BE2C (cell line): ENCODE measurements at regions not wholly inside any gene's neighbourhood (a gene's known extent, or its start where the extent isn't known, plus 50 kb on each side); places are given as distances from the start of the nearest gene placed in this dataset.

Source experiments
- DNase-seq: peaks from one replicate; pipeline ENCODE4 v3.0.0-alpha.2; 2020
- H3K27me3 ChIP-seq: fragments of 250-450 bp; sonication (Bioruptor Pico); 2 replicates; pipeline ENCODE4 v1.5.1; 2020; ENCODE audit warnings: mild to moderate bottlenecking
- H3K36me3 ChIP-seq: fragments of 250-450 bp; sonication (Bioruptor Pico); 2 replicates; pipeline ENCODE4 v1.5.1; 2020; ENCODE audit warnings: mild to moderate bottlenecking
- H3K4me1 ChIP-seq: fragments of 250-450 bp; sonication (Bioruptor Pico); 2 replicates; pipeline ENCODE4 v1.5.1; 2020
- H3K4me3 ChIP-seq: 2 replicates; pipeline ENCODE4 v1.5.1; 2011; ENCODE audit warnings: low read depth, low read length
- H3K9me3 ChIP-seq: fragments of 250-450 bp; sonication (Bioruptor Pico); 2 replicates; pipeline ENCODE4 v1.5.1; 2020
- TF ChIP-seq, protein P1 (sequence below): IDR thresholded peaks from 2 replicates; pipeline ENCODE4 v1.5.1; 2012; ENCODE audit warnings: mild to moderate bottlenecking, low read depth, low read length

DNA sequence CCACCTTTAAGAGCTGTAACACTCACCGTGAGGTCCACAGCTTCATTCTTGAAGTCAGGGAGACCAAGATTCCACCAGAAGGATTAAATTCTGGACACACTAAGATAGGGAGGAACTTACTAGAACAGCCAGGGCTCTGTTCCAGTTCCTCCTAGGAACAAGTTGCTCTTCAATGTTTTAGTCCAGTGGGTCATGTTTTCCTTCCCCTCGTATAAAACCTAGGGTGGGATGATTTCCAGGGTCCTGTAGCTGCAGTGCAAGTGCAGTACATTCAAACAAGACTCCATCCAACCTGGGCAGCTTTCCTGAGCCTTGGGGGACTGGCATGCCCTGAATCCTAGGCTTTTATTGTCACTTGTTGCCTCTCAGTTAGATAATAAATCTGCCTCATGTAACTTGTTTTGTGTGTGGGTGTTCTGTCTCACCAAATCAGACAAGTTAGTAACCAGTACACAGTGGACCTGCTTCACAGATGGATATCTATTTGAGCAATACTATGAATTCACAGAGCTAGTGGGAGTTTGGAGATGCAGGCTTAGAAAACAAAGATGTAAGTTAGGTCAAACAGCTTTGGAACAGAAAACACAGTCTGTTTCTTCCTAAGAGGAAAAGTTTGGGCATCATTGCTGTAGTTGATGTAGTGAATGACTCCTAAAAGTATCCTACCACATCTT lies 405.6 kb downstream of the GABRG2 start:
- no peaks in the 10 kb centered on the region for H3K9me3 ChIP-seq
- DNase-seq = no peak

DNA sequence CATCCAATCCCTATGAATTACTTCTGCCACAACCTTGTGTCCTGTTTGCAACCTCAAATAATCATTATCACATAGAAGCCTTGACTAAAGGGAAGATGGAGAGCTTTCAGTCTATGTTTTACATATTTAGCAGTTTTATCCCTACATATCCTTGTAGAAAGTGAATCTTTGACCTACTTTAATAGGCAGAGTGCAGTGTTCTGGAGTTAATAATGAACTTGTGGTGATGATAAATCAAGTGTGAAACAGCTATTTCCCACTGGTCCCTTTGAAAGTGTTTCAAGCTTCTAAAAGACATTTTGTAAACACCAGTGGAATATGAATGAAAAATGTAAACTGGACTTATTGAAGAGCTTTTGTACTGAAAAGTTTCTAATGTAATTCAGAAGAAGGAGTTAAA lies 406.7 kb downstream of the GABRG2 start:
- no peaks in the 10 kb centered on the region for H3K27me3 ChIP-seq
- H3K9me3 ChIP-seq = no peaks in the 10 kb centered on the region

More for the DNA sequence above, 405.6 kb downstream of the GABRG2 start:
- TF ChIP-seq, protein P1, sequence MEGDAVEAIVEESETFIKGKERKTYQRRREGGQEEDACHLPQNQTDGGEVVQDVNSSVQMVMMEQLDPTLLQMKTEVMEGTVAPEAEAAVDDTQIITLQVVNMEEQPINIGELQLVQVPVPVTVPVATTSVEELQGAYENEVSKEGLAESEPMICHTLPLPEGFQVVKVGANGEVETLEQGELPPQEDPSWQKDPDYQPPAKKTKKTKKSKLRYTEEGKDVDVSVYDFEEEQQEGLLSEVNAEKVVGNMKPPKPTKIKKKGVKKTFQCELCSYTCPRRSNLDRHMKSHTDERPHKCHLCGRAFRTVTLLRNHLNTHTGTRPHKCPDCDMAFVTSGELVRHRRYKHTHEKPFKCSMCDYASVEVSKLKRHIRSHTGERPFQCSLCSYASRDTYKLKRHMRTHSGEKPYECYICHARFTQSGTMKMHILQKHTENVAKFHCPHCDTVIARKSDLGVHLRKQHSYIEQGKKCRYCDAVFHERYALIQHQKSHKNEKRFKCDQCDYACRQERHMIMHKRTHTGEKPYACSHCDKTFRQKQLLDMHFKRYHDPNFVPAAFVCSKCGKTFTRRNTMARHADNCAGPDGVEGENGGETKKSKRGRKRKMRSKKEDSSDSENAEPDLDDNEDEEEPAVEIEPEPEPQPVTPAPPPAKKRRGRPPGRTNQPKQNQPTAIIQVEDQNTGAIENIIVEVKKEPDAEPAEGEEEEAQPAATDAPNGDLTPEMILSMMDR = no peak
- Histone ChIP-seq H3K4me1 (no peaks in the 10 kb centered on the region; the same call in 1 of the 2 replicates), H3K36me3 (no peaks in the 10 kb centered on the region), H3K27me3 (no peaks in the 10 kb centered on the region), H3K4me3 (no peak overlapping the region)

DNA sequence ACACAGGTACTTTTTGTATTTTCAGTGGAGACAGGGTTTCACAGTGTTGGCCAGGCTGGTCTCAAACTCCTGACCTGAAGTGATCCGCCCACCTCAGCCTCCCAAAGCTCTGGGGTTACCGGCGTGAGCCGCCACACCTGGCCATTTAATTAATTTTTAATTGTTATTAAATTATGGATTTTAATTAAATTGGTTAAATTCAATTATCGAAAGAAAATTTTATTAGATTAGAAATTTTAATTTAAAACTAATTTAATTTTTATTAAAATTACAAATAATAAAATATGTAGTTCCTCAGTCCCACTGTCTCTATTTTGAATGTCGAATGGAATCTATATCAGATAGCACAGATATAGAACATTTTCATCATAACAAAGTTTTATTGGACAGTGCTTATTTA lies 416.5 kb downstream of the GABRG2 start:
- Histone ChIP-seq H3K4me1 (peaks cover 8% of the 10 kb centered on the region), H3K4me3 (no peak overlapping the region), H3K36me3 (no peaks in the 10 kb centered on the region), H3K9me3 (no peaks in the 10 kb centered on the region), H3K27me3 (no peaks in the 10 kb centered on the region)
- TF ChIP-seq, protein P1 = no peak
- no peak for DNase-seq

More for the DNA sequence above, 406.7 kb downstream of the GABRG2 start:
- H3K4me3 ChIP-seq = no peak overlapping the region
- no peaks in the 10 kb centered on the region; the same call in 1 of the 2 replicates for H3K4me1 ChIP-seq
- no peak for DNase-seq
- no peaks in the 10 kb centered on the region for H3K36me3 ChIP-seq
- TF ChIP-seq, protein P1 = no peak

DNA sequence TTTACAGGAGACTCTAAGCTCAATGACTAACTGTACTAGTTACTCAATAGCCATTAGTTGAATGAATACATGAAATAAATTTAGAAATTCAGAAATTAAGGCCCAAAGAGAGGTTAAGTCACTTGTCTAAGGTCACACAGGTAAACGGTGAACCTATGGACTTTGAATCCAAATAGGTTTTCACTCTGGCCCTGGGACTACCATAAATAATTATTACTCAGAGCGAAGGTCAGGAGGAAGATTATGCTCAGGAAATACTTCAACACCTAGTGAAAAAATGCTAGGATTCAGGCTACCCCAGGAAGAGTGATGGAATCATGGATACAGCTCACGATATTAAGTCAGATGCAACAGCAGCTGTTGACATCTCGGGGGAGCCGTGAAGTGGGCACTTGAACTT lies 417.4 kb downstream of the GABRG2 start:
- TF ChIP-seq, protein P1 = no peak
- no peaks in the 10 kb centered on the region for H3K27me3 ChIP-seq
- no peaks in the 10 kb centered on the region for H3K9me3 ChIP-seq
- H3K4me3 ChIP-seq = no peak overlapping the region
- no peak for DNase-seq
- H3K36me3 ChIP-seq = no peaks in the 10 kb centered on the region
- peaks cover 8% of the 10 kb centered on the region for H3K4me1 ChIP-seq

DNA sequence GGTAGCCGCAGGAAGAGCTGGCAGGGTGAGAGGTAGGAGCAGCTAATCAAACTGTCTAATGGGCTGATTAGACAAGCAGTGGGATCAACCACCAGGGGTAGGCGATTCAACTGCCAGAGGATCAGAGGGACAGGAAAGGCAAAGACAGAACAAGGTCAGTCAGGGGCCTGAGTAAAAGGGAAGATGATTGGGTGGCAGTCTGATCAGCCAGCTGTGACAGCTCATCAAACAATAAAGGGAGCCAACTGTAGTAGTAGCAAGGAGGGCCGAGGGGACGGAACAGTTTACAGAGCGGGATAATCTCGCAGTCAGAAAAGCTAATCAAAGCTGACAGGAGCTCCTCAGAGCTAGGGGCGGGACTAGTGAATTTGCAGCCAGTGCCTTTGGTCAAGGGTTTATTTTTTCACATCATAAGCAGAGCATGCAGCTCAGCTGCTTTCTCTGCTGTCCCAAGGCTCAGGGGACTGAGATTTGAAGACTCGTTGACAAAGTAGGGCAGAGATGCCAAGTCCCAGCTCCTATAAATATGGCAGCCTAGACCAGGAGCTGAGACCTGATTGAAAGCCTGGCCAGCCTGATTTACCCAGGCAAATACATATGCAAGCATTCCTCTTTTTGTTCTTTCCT lies 418.2 kb downstream of the GABRG2 start:
- Histone ChIP-seq H3K9me3 (no peaks in the 10 kb centered on the region), H3K36me3 (no peaks in the 10 kb centered on the region), H3K4me1 (peaks cover 8% of the 10 kb centered on the region), H3K27me3 (no peaks in the 10 kb centered on the region), H3K4me3 (no peak overlapping the region)
- TF ChIP-seq, protein P1 = peak; percentile 49
- peak; percentile 87 for DNase-seq
